Stimulated activated CD4-positive, alpha-beta T cell treated with anti-CD3 and anti-CD28 coated beads, Interleukin-2, amount 100 ng/mL, for 48 hours (primary cell): ENCODE measurements at regions not wholly inside any gene's neighbourhood (a gene's known extent, or its start where the extent isn't known, plus 50 kb on each side); places are given as distances from the start of the nearest gene placed in this dataset.

Source experiments
- DNase-seq, 2 donors: peaks; one replicate each; pipeline ENCODE4 v3.0.0-alpha.2; 2020

DNA sequence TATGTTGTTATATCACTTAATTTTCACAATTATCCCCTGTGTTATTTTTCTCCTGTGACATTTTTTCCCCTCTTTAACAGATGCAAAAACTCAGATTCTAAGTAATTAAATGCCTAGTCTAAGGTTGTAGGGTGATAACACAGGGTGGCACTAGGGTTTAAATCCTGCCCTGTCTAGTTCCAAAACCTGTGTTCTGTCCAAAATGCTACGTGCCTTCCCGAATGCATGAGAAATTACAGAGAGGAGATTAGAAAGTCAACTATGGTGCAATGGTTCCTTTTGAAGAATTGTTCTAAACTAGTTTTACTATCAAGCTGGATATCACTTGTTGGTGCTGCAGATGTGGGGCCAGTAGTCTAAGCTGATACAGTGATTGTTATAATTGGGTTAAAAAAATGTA lies 108.0 kb downstream of the DIPK2A start:
- no peak for DNase-seq

GRCh38 chr3:144084929-144085328 lies 113.3 kb downstream of the DIPK2A start:
- DNase-seq: no peak

DNA sequence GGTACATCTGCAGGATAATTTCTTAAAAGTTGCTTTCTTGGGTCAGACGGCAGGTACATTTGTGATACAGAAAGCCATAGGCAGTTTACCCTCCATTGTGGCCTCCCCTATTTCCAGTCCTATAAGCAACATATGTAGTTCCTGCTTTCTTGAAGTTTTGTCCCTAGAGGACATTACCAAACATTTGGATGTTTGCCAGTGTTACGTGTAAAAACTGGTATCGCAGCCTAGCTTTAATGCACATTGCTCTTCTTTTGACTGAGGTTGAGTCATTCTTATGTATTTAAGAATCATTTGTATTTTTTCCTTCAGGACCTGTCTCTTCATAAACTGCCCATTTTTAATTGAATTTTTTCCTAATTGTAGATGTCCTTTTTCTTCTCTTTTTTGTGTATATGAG lies 114.3 kb downstream of the DIPK2A start:
- DNase-seq: no peak

DNA sequence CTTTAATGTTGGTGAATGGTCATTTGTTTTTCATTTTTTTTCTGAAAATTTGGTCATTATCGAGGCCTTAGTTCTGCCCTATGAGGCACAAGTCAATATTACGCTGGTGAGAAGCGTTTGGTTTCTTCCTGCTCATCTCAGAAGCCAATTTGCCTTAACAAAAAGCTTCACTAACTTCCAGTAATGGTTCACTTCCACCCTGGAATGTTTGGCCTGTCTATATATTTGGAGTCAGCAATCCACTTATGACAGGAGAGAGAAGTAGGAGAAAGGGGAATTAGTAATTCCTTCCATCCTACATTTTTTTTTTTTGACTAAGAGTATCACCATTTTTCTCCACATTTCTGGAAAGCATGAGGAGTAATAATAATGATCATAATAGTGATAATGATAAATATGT lies 124.4 kb downstream of the DIPK2A start:
- DNase-seq: no peak

- DNase-seq: no peak
Measured at GRCh38 chr3:144097163-144097562, 125.5 kb downstream of the DIPK2A start.

DNA sequence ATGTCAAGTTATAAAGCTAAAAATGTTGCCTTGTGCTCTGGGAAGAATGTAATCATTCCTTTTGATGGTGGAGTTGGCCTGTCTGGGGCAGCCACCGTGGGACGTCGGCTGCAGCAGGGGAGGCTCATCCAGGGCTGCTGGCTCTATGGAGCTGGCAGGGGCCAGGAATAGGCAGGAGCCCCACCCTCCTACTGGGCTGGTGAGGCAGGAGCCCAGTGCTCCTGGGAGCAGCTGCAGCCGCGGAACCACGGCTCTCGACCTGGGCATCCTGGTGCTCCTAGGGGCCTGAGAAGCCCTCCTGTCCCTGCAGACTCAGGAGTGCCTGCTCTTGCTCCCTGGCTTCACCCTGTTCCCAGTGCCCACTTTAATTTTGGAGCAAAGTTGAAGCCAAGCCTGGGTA lies 127.1 kb downstream of the DIPK2A start:
- no peak for DNase-seq

DNA sequence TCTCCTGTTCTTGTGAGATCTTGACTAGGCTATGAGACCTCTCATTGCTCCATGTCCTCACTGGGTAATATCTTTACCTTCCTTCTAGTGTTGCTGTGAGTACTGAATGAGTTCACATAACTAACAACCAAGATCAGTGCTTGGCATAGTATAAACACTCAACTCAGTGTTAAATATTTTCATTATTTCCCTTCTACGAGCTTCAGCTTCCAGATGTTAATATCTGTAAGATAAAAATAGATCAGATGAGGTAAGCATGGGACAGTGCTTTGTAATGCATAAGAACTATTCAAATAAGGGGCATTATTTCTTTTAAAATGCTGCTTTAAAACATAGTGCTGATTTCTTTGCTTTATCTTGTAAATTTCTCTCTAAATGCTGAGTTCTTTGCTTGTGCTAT lies 130.8 kb downstream of the DIPK2A start:
- DNase-seq: no peak

DNA sequence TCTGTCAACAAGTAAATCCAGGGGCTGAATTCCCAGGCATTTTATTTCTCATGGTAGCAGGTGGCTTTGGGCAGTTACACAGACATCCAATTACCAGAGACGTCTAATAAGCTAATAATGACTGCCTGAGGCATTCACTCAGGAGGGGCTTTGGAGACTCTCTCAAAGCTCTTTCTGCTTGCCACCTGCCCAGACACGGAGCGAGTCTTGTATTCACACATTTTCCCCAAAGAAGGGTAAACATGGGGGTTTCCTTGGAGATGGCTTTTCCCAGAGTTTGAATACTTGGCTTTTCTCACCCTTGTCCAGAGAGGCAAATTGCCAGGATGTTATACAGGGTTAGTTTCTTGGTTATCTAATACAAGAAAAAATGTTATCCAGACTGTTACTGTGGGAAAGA lies 132.6 kb downstream of the DIPK2A start:
- no peak for DNase-seq

GRCh38 chr3:144104679-144105078 lies 133.1 kb downstream of the DIPK2A start:
- no peak for DNase-seq

GRCh38 chr3:144105542-144105941 lies 133.9 kb downstream of the DIPK2A start:
- no peak for DNase-seq

- no peak for DNase-seq
Measured at GRCh38 chr3:144106970-144107369, 135.3 kb downstream of the DIPK2A start.

DNA sequence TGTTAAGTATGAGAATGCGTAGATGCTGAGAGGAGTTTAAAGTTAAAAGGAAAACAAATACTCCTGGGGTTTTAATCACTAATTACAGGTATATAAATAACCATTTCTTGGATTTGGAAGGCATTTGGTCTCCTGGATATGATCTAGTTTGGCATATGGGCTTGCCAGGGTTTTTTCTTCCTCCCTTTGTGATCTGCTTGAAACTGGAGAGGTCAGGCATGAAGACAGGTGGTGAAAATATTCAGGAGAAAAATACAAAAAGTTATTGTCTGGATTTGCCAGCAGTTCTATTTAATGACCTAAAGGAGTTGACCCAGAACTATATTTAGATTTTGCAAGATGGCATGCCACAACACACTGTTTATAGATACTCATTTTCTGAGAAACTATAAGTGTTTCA lies 136.3 kb downstream of the DIPK2A start:
- no peak for DNase-seq

DNA sequence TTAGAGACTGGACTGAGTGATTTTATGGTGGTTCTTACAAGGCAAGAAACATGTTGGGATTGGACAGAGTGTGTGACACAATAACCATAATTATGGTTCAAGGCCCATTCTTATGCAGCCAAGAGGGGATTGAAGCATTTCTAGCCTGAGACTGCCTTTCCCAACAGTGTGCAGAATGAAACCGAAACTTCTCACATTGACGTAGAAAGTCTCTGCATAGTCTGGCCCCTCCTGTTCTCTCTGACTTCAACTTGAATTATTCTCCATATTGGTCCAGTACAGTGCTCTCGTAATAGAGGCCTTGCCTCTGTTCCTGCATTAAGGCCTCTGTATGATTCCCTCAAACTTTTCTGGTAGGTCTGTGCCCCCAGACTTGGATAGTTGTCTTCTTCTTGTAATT lies 138.3 kb downstream of the DIPK2A start:
- no peak for DNase-seq

GRCh38 chr3:144112036-144112435 lies 140.4 kb downstream of the DIPK2A start:
- no peak for DNase-seq

DNA sequence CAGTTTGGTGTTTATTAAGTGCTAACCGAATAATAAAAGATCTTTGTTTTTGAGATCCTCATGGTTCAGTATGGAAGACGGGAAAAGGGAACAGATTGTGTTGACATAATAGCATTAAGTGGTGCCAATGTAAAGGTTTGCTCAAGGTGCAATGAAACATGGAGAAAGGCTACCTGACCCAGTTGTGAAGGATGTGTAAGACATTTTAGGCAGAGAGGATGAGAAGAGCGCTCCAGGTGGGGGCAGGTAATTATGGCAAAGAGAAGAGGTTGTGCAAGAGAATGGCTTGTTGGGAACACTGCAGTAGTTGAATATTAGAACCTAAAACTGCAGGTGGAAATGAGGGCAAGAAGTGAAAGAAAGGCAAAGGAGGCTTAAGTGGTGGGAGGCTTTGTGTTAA lies 140.8 kb downstream of the DIPK2A start:
- DNase-seq: no peak

GRCh38 chr3:144114767-144115166 lies 143.1 kb downstream of the DIPK2A start:
- DNase-seq: no peak

DNA sequence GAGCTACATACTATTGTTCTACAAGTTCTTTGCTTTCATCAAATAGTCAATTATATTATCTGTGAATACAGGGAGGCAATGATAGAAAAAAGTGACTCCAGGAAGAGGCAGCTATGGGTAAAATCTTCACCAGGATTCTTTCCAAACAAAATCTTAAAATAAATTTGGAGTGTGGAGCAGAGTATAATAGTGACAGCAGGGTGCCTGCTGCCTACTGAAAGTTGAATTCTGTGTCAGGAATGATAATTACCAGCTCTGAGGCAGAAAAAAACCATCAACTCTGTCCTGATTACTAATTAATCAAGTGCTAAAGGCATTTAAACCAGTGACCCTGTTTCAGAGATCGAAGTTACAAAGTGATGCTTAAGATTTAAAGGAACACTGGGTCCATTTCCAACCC lies 148.0 kb downstream of the DIPK2A start:
- DNase-seq: no peak

GRCh38 chr3:144121661-144122060 lies 150.0 kb downstream of the DIPK2A start:
- no peak for DNase-seq

- no peak for DNase-seq
Measured at GRCh38 chr3:144127014-144127413, 155.4 kb downstream of the DIPK2A start.

GRCh38 chr3:144127700-144128099 lies 156.1 kb downstream of the DIPK2A start:
- DNase-seq: no peak

- no peak for DNase-seq
Measured at GRCh38 chr3:144128108-144128892, 156.7 kb downstream of the DIPK2A start.

DNA sequence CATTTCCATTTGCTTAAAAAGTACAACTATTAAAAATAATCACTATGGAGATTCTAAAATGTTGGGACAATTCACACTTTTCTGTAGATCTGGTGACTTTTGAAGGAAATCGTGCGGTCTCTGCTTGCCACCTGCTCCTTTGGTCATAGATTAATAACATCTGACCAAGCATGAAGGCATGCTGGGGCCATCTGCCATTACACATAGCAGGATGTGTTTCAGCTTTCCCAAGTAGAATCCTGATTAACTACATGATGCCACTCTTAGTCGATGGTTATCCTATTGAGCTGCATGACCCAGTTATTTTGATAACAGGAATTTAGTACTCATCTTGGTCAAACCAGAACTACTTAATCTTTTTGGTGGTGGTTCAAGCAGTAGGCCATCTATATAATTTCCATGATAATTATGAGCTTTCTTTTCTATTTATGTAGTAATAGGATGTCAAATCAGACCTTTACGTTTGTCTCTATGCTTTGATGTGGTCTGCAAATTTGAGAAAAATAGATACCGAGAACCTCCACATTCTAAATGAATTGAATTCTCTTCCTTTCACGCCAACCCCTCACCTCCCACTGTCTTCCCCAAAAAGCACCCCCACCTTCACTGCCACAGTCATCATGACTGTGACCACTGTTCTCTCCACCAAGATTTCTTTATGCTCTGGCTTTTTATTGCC lies 158.1 kb downstream of the DIPK2A start:
- DNase-seq: peak in 1 of 2 donors; percentile 6

DNA sequence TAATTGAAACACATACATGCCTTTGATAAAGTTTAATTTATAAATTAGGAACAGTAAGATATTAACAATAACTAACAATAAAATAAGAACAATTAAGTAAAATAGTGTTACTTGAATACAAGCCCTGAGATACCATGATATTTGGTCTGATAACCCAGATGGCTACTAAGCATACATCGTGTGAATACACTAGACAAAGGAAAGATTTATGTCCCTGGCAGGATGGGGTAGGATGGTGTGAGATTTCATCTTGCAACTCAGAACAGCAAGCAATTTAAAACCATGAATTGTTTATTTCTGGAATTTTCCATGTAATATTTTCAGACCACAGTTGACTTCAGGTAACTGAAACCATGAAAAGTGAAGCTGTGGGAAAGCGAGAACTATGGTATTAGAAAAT lies 169.5 kb downstream of the DIPK2A start:
- DNase-seq: no peak

DNA sequence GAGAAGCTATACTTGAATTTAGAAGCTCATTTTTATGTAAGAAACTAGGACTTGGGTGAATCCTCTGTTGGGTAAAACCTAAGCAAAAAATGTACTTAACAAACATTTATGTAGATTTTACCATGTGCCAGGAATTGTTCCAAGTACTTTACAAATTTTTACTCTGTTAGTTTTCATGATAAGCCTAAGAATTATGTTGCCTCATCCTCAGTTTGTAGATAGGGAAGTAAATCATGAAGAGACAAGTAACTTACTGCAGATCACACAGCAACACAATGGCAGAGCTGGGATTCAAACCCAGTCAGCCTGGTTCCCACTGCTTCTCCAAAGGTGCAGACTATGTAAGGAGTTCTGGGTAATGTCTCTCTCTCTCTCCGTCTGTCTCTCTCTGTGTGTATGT lies 169.9 kb downstream of the DIPK2A start:
- DNase-seq: no peak
